ENCODE measurements at regions not wholly inside any gene's neighbourhood (a gene's known extent, or its start where the extent isn't known, plus 50 kb on each side); places are given as distances from the start of the nearest gene placed in this dataset.

GRCh38 chr5:4989118-4989517 is 151.0 kb upstream of the ADAMTS16 start:
- no peak for TF ChIP-seq MAX (IDR thresholded peaks at IDR 0.05; ENCODE audit: insufficient read depth, insufficient read length)
- TF ChIP-seq CTCF (IDR thresholded peaks at IDR 0.05; ENCODE audit: extremely low read depth in 1 of 2, insufficient read depth in 1 of 2, low read depth in 1 of 2, low read length in 2 of 2), result no peak
- no peak for TF ChIP-seq POLR2AphosphoS5 (IDR thresholded peaks at IDR 0.05; ENCODE audit: insufficient read depth, low read depth, low read length)
- TF ChIP-seq EZH2 (IDR thresholded peaks at IDR 0.05; ENCODE audit: borderline replicate concordance, low read depth, low read length, severe bottlenecking), result no peak
- no peak for TF ChIP-seq POLR2A (IDR thresholded peaks at IDR 0.05; ENCODE audit: low read depth, low read length)
- no peak for TF ChIP-seq MYC (IDR thresholded peaks at IDR 0.05; ENCODE audit: low read depth, low read length)
- no peak for TF ChIP-seq JUN (IDR thresholded peaks at IDR 0.05; ENCODE audit: borderline replicate concordance, insufficient read depth, insufficient read length, low read depth)
